GM19463 (cell line): ENCODE measurements at regions not wholly inside any gene's neighbourhood (a gene's known extent, or its start where the extent isn't known, plus 50 kb on each side); places are given as distances from the start of the nearest gene placed in this dataset.
"Not testable (repeated sequence)": the region's sequence is repeated elsewhere in the genome, so short reads cannot be mapped to it uniquely, and the experiment has no call there.

Experiments used
- ATAC-seq: cut with Tn5 transposase; IDR thresholded peaks from one replicate; pipeline ENCODE4 v1.9.1; 2021; ENCODE audit warnings: mild to moderate bottlenecking, moderate library complexity; ENCODE audit not compliant: unreplicated experiment

- no peak for ATAC-seq
Observed at GRCh38 chr13:32828711-32829110, 187.5 kb upstream of the KL start.

GRCh38 chr13:32829269-32829668 lies 187.0 kb upstream of the KL start:
- ATAC-seq, result no peak

- ATAC-seq, result no peak
Observed at GRCh38 chr13:32829676-32830335, 186.4 kb upstream of the KL start.

- no peak for ATAC-seq
Observed at GRCh38 chr13:32830336-32831031, 185.7 kb upstream of the KL start.

- ATAC-seq, result no peak
Observed at GRCh38 chr13:32837307-32837972, 178.8 kb upstream of the KL start.

GRCh38 chr13:32837973-32838927 lies 178.0 kb upstream of the KL start:
- no peak for ATAC-seq

- ATAC-seq, result peak; percentile 56
Observed at GRCh38 chr13:32838945-32839344, 177.3 kb upstream of the KL start.

- no peak for ATAC-seq
Observed at GRCh38 chr13:32840113-32840512, 176.1 kb upstream of the KL start.

- peak; percentile 67 for ATAC-seq
Observed at GRCh38 chr13:32840989-32841713, 175.1 kb upstream of the KL start.

- no peak for ATAC-seq
Observed at GRCh38 chr13:32845952-32846950, 170.0 kb upstream of the KL start.

GRCh38 chr13:32847976-32848375 lies 168.2 kb upstream of the KL start:
- ATAC-seq, result not testable (repeated sequence)

- ATAC-seq, result no peak
Observed at GRCh38 chr13:32849369-32849768, 166.9 kb upstream of the KL start.

GRCh38 chr13:32850316-32851052 lies 165.7 kb upstream of the KL start:
- ATAC-seq, result no peak

GRCh38 chr13:32851083-32852069 lies 164.8 kb upstream of the KL start:
- ATAC-seq, result no peak

- no peak for ATAC-seq
Observed at GRCh38 chr13:32852526-32852925, 163.7 kb upstream of the KL start.

GRCh38 chr13:32857077-32857476 lies 159.1 kb upstream of the KL start:
- ATAC-seq, result no peak

GRCh38 chr13:32857689-32858088 lies 158.5 kb upstream of the KL start:
- ATAC-seq, result no peak
